Subcutaneous abdominal adipose tissue (tissue), 5 donors: ENCODE measurements at regions not wholly inside any gene's neighbourhood (a gene's known extent, or its start where the extent isn't known, plus 50 kb on each side); places are given as distances from the start of the nearest gene placed in this dataset.

ENCODE experiments used
- H3K27ac ChIP-seq: one replicate; pipeline ENCODE4 v1.7.0; 2013; ENCODE audit warnings: low read depth, mild to moderate bottlenecking, inconsistent platforms, low read length, moderate library complexity
- H3K27me3 ChIP-seq, 5 donors: one replicate each; pipeline ENCODE4 v1.7.0; 2013; ENCODE audit warnings: low read length in 5 of 5, inconsistent platforms in 1 of 5; ENCODE audit not compliant: control insufficient read depth in 5 of 5, insufficient read depth in 4 of 5
- H3K36me3 ChIP-seq, 5 donors: one replicate each; pipeline ENCODE4 v1.7.0; 2013; ENCODE audit warnings: low read length in 5 of 5; ENCODE audit not compliant: control insufficient read depth in 5 of 5, insufficient read depth in 5 of 5
- H3K4me1 ChIP-seq, 5 donors: one replicate each; pipeline ENCODE4 v1.7.0; 2013; ENCODE audit warnings: low read length in 5 of 5, mild to moderate bottlenecking in 3 of 5, moderate library complexity in 1 of 5; ENCODE audit not compliant: control insufficient read depth in 5 of 5, insufficient read depth in 5 of 5
- H3K4me3 ChIP-seq, 5 donors: one replicate each; pipeline ENCODE4 v1.7.0; 2013; ENCODE audit warnings: low read length in 5 of 5, low read depth in 1 of 5
- H3K9ac ChIP-seq, 5 donors: one replicate each; pipeline ENCODE4 v1.7.0; 2013; ENCODE audit warnings: low read length in 5 of 5, mild to moderate bottlenecking in 4 of 5, moderate library complexity in 3 of 5
- H3K9me3 ChIP-seq, 5 donors: one replicate each; pipeline ENCODE4 v1.7.0; 2013; ENCODE audit warnings: low read length in 5 of 5; ENCODE audit not compliant: control insufficient read depth in 5 of 5
- donor health status: healthy.
- donor health status: healthy.
- donor health status: healthy.
- donor health status: healthy.
- donor health status: healthy.

GRCh38 chr7:70935311-70935710 is 196.6 kb upstream of the GALNT17 start:
- no peaks in the 10 kb centered on the region for H3K27me3 ChIP-seq
- no peak overlapping the region for H3K4me3 ChIP-seq
- no peak overlapping the region for H3K9ac ChIP-seq
- no peaks in the 10 kb centered on the region for H3K4me1 ChIP-seq
- H3K36me3 ChIP-seq = no peaks in the 10 kb centered on the region
- no peaks in the 10 kb centered on the region for H3K9me3 ChIP-seq
- no peak overlapping the region for H3K27ac ChIP-seq

- H3K27ac ChIP-seq = no peak overlapping the region
- H3K9ac ChIP-seq = no peak overlapping the region
- no peaks in the 10 kb centered on the region for H3K36me3 ChIP-seq
- H3K4me1 ChIP-seq = no peaks in the 10 kb centered on the region
- H3K9me3 ChIP-seq = no peaks in the 10 kb centered on the region
- no peaks in the 10 kb centered on the region for H3K27me3 ChIP-seq
- no peak overlapping the region for H3K4me3 ChIP-seq
Measured at GRCh38 chr7:70935854-70936253, 196.1 kb upstream of the GALNT17 start.

GRCh38 chr7:70937424-70937823 is 194.5 kb upstream of the GALNT17 start:
- no peaks in the 10 kb centered on the region for H3K27me3 ChIP-seq
- H3K4me1 ChIP-seq = no peaks in the 10 kb centered on the region
- no peaks in the 10 kb centered on the region for H3K9me3 ChIP-seq
- no peak overlapping the region for H3K9ac ChIP-seq
- H3K36me3 ChIP-seq = no peaks in the 10 kb centered on the region
- H3K27ac ChIP-seq = no peak overlapping the region
- no peak overlapping the region for H3K4me3 ChIP-seq

- H3K27me3 ChIP-seq = no peaks in the 10 kb centered on the region
- H3K9ac ChIP-seq = no peak overlapping the region
- H3K4me1 ChIP-seq = no peaks in the 10 kb centered on the region
- H3K9me3 ChIP-seq = no peaks in the 10 kb centered on the region
- H3K27ac ChIP-seq = no peak overlapping the region
- H3K36me3 ChIP-seq = no peaks in the 10 kb centered on the region
- H3K4me3 ChIP-seq = no peak overlapping the region
Measured at GRCh38 chr7:70940597-70940996, 191.3 kb upstream of the GALNT17 start.

DNA sequence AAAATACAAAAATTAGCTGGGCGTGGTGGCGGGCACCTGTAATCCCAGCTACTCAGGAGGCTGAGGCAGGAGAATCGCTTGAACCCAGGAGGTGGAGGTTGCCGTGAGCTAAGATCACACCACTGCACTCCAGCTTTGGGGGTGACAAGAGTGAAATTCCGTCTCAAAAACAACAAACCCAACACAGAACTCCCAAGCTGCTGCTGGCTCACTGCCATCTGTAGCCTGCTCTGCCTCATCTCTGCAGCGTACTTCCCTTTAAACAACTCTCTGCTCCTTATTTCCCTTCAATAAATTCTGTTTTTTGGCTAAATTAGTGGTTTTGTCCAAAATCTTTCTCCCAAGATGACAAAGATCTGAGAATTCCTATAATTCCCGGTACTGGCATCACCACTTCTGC is 189.2 kb upstream of the GALNT17 start:
- Histone ChIP-seq H3K4me1 (no peaks in the 10 kb centered on the region), H3K36me3 (no peaks in the 10 kb centered on the region), H3K4me3 (no peak overlapping the region), H3K9ac (no peak overlapping the region), H3K27ac (no peak overlapping the region), H3K9me3 (peaks cover 0 to 9% (median 0%) of the 10 kb centered on the region in 5 donors), H3K27me3 (no peaks in the 10 kb centered on the region)

DNA sequence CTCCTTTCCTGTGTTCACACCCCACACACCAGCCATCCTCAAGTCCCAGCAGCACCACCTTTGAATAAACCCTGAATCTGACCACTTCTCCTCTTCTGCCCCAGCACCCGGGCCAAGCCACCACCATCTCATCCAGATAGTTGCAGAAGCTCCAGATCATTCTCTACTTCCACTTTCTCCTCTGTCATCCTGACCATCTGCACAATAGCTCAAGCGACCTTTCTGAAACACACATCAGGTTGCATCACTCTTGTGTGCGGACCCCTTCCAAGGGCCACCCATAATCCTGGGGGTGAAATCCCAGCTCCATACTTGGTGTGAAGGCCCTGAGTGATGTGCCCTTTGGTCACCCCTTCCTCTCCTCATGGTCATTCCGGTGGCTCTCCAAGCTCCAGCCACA is 187.4 kb upstream of the GALNT17 start:
- no peak overlapping the region for H3K9ac ChIP-seq
- H3K27ac ChIP-seq = no peak overlapping the region
- no peaks in the 10 kb centered on the region for H3K4me1 ChIP-seq
- H3K4me3 ChIP-seq = no peak overlapping the region
- no peaks in the 10 kb centered on the region for H3K27me3 ChIP-seq
- H3K9me3 ChIP-seq = peaks cover 0 to 22% (median 3%) of the 10 kb centered on the region in 5 donors
- H3K36me3 ChIP-seq = no peaks in the 10 kb centered on the region

DNA sequence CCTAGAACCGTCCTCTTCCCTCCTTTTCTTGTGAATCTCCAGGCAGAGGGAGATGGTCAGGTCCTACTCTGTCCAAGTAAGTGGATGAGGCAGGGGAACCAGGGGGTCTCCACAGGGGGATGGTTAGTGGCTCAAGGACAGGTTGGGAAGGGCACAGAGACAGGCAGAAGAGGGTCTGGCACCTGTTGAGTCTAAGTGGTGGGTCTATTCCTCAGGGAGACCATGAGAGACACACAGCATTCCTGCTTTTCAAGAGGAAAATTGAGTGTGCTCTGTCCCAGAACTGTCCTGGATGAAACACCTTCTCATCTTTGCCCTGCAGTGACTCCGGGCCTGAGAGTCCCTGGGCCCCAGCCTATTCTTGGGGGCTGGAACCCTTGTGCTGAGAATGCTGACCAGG is 184.8 kb upstream of the GALNT17 start:
- Histone ChIP-seq H3K9ac (no peak overlapping the region), H3K36me3 (no peaks in the 10 kb centered on the region), H3K27ac (no peak overlapping the region), H3K4me3 (no peak overlapping the region), H3K27me3 (no peaks in the 10 kb centered on the region), H3K4me1 (no peaks in the 10 kb centered on the region), H3K9me3 (peaks cover 0 to 23% (median 3%) of the 10 kb centered on the region in 5 donors)

GRCh38 chr7:70949862-70950261 is 182.1 kb upstream of the GALNT17 start:
- Histone ChIP-seq H3K36me3 (no peaks in the 10 kb centered on the region), H3K4me1 (peaks cover 0 to 3% (median 0%) of the 10 kb centered on the region in 5 donors), H3K27me3 (no peaks in the 10 kb centered on the region)

GRCh38 chr7:70951271-70951962 is 180.5 kb upstream of the GALNT17 start:
- Histone ChIP-seq H3K9ac (no peak overlapping the region), H3K27me3 (no peaks in the 10 kb centered on the region), H3K4me3 (no peak overlapping the region), H3K36me3 (no peaks in the 10 kb centered on the region), H3K27ac (no peak overlapping the region), H3K4me1 (peaks cover 0 to 3% (median 0%) of the 10 kb centered on the region in 5 donors), H3K9me3 (peaks cover 0 to 26% (median 3%) of the 10 kb centered on the region in 5 donors)

More at GRCh38 chr7:70949862-70950261, 182.1 kb upstream of the GALNT17 start:
- Histone ChIP-seq H3K9ac (no peak overlapping the region), H3K9me3 (peaks cover 0 to 26% (median 3%) of the 10 kb centered on the region in 5 donors), H3K27ac (no peak overlapping the region), H3K4me3 (no peak overlapping the region)

DNA sequence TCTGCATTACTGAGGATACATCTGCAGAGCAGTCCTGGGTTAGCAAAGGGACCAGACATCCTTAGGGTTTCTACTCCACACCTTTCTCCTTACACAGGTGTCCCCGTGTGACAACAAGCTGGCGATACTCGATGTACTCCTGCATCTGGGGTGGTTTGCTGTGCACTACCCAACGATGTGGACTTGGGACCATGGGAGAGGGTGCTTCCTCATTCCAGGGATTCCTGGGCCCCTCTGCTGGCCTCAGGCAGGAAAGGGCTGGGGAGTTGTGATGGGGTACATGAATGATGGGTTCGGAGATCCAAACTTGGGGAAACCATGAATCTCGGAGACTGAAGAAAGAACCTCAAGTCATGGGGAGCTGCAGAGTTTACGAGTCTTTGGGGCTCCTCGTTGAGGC is 179.6 kb upstream of the GALNT17 start:
- Histone ChIP-seq H3K4me3 (peak overlapping the region in 1 of 5 donors; percentile 6), H3K27me3 (no peaks in the 10 kb centered on the region), H3K4me1 (peaks cover 0 to 3% (median 0%) of the 10 kb centered on the region in 5 donors), H3K9me3 (peaks cover 0 to 21% (median 3%) of the 10 kb centered on the region in 5 donors), H3K9ac (no peak overlapping the region), H3K27ac (no peak overlapping the region), H3K36me3 (no peaks in the 10 kb centered on the region)
